DOHH2 (cell line): ENCODE measurements at regions not wholly inside any gene's neighbourhood (a gene's known extent, or its start where the extent isn't known, plus 50 kb on each side); places are given as distances from the start of the nearest gene placed in this dataset.

Experiments
- H3F3A ChIP-seq: fragments of 200-600 bp; sonication (generic), shearing (Covaris generic); 2 replicates; pipeline ENCODE4 v1.6.0; 2016; ENCODE audit warnings: antibody characterized with exemption, mild to moderate bottlenecking; ENCODE audit not compliant: control insufficient read depth, insufficient read depth
- H3K27ac ChIP-seq: fragments of 200-600 bp; sonication (generic); 2 replicates; pipeline ENCODE4 v1.5.1; 2014; ENCODE audit warnings: low read depth, mild to moderate bottlenecking, low read length, moderate library complexity
- H3K27me3 ChIP-seq: fragments of 200-600 bp; sonication (generic); 2 replicates; pipeline ENCODE4 v1.6.1; 2014; ENCODE audit warnings: mild to moderate bottlenecking, low read length, mixed read lengths; ENCODE audit not compliant: control insufficient read depth
- H3K36me3 ChIP-seq: fragments of 200-600 bp; sonication (generic); 2 replicates; pipeline ENCODE4 v1.6.1; 2014; ENCODE audit warnings: mild to moderate bottlenecking, low read length, moderate library complexity, mixed read lengths; ENCODE audit not compliant: control insufficient read depth
- H3K4me1 ChIP-seq: fragments of 200-600 bp; sonication (generic); 2 replicates; pipeline ENCODE4 v1.6.1; 2014; ENCODE audit warnings: mild to moderate bottlenecking, low read length, mixed read lengths; ENCODE audit not compliant: control insufficient read depth
- H3K4me2 ChIP-seq: fragments of 200-600 bp; sonication (generic); 2 replicates; pipeline ENCODE4 v1.6.0; 2014; ENCODE audit warnings: mild to moderate bottlenecking, low read length, moderate library complexity
- H3K4me3 ChIP-seq: fragments of 200-600 bp; sonication (generic); 2 replicates; pipeline ENCODE4 v1.5.1; 2014; ENCODE audit warnings: mild to moderate bottlenecking, low read length, mixed read lengths
- H3K79me2 ChIP-seq: fragments of 200-600 bp; sonication (generic); 2 replicates; pipeline ENCODE4 v1.6.1; 2014; ENCODE audit warnings: mild to moderate bottlenecking, low read length, mixed read lengths; ENCODE audit not compliant: control insufficient read depth
- H3K9me2 ChIP-seq: fragments of 200-600 bp; sonication (generic); replicated peaks from 2 replicates; pipeline ENCODE4 v1.6.1; 2014; ENCODE audit warnings: mild to moderate bottlenecking, low read length, mixed read lengths; ENCODE audit not compliant: control insufficient read depth
- H3K9me3 ChIP-seq: fragments of 200-600 bp; sonication (generic); 2 replicates; pipeline ENCODE4 v1.6.1; 2014; ENCODE audit warnings: antibody characterized with exemption, low read length, mixed read lengths; ENCODE audit not compliant: control insufficient read depth, insufficient read depth
- H4K20me1 ChIP-seq: fragments of 200-600 bp; sonication (generic); 2 replicates; pipeline ENCODE4 v1.6.0; 2014; ENCODE audit warnings: low read depth, mild to moderate bottlenecking, antibody characterized with exemption, low read length, moderate library complexity; ENCODE audit not compliant: control insufficient read depth, insufficient read depth
- CTCF ChIP-seq: fragments of 200-600 bp; sonication (generic); IDR thresholded peaks from one replicate; pipeline ENCODE4 v1.5.1; 2014; ENCODE audit warnings: antibody characterized with exemption, mild to moderate bottlenecking, low read depth, low read length; ENCODE audit not compliant: poor library complexity, severe bottlenecking
- EZH2phosphoT487 ChIP-seq: fragments of 200-600 bp; sonication (generic); IDR thresholded peaks from 2 replicates; pipeline ENCODE4 v1.6.1; 2017; ENCODE audit warnings: borderline replicate concordance, mild to moderate bottlenecking, antibody characterized with exemption, low read length, moderate library complexity, mixed read lengths

- H3K27me3 ChIP-seq, result peaks cover 16% of the 10 kb centered on the region
- no peak overlapping the region for H3K4me2 ChIP-seq
- no peak overlapping the region for H3K4me3 ChIP-seq
- no peaks in the 10 kb centered on the region for H3K9me3 ChIP-seq
- H3K79me2 ChIP-seq, result no peaks in the 10 kb centered on the region
- no peaks in the 10 kb centered on the region for H3K9me2 ChIP-seq
- H3K27ac ChIP-seq, result no peak overlapping the region
- H3K36me3 ChIP-seq, result no peaks in the 10 kb centered on the region
- TF ChIP-seq EZH2phosphoT487 (no peak), CTCF (no peak)
- H4K20me1 ChIP-seq, result no peaks in the 10 kb centered on the region
- H3F3A ChIP-seq, result no peaks in the 10 kb centered on the region
- no peaks in the 10 kb centered on the region for H3K4me1 ChIP-seq
Measured at GRCh38 chr2:37827911-37828511, 97.1 kb upstream of the RMDN2 start.

- Histone ChIP-seq H3K27ac (no peak overlapping the region), H3K4me1 (no peaks in the 10 kb centered on the region), H3K79me2 (no peaks in the 10 kb centered on the region), H4K20me1 (no peaks in the 10 kb centered on the region), H3K27me3 (peaks cover 16% of the 10 kb centered on the region), H3K36me3 (no peaks in the 10 kb centered on the region), H3K9me2 (no peaks in the 10 kb centered on the region), H3K9me3 (no peaks in the 10 kb centered on the region), H3F3A (no peaks in the 10 kb centered on the region), H3K4me2 (no peak overlapping the region), H3K4me3 (no peak overlapping the region)
- TF ChIP-seq EZH2phosphoT487, result no peak
- no peak for TF ChIP-seq CTCF
Measured at GRCh38 chr2:37829202-37829601, 95.9 kb upstream of the RMDN2 start.

GRCh38 chr2:37829616-37830395 is 95.3 kb upstream of the RMDN2 start:
- Histone ChIP-seq H3F3A (no peaks in the 10 kb centered on the region), H3K4me1 (no peaks in the 10 kb centered on the region), H3K27ac (no peak overlapping the region), H4K20me1 (no peaks in the 10 kb centered on the region), H3K79me2 (no peaks in the 10 kb centered on the region), H3K4me2 (no peak overlapping the region), H3K9me3 (no peaks in the 10 kb centered on the region), H3K9me2 (no peaks in the 10 kb centered on the region), H3K4me3 (no peak overlapping the region), H3K36me3 (no peaks in the 10 kb centered on the region), H3K27me3 (peaks cover 16% of the 10 kb centered on the region)
- no peak for TF ChIP-seq CTCF
- TF ChIP-seq EZH2phosphoT487, result no peak
